HFFc6 (cell line): ENCODE measurements at regions not wholly inside any gene's neighbourhood (a gene's known extent, or its start where the extent isn't known, plus 50 kb on each side); places are given as distances from the start of the nearest gene placed in this dataset.

Experiments
- DNase-seq: peaks from one replicate; pipeline ENCODE4 v3.0.0-alpha.2; 2018
- H3K27ac Mint-ChIP-seq: 2 replicates; pipeline ENCODE4 v1.8.0; 2020; ENCODE audit warnings: mild to moderate bottlenecking, mixed read lengths
- H3K27me3 Mint-ChIP-seq: 2 replicates; pipeline ENCODE4 v1.8.0; 2021; ENCODE audit warnings: mild to moderate bottlenecking, moderate library complexity, mixed read lengths; ENCODE audit not compliant: insufficient read depth
- H3K36me3 Mint-ChIP-seq: 2 replicates; pipeline ENCODE4 v1.8.0; 2021; ENCODE audit warnings: low read depth, mixed read lengths
- H3K4me1 Mint-ChIP-seq: 2 replicates; pipeline ENCODE4 v1.8.0; 2020; ENCODE audit warnings: low read depth, mixed read lengths
- H3K4me3 Mint-ChIP-seq: 2 replicates; pipeline ENCODE4 v1.8.0; 2020; ENCODE audit warnings: mild to moderate bottlenecking, moderate library complexity, mixed read lengths
- H3K9me3 Mint-ChIP-seq: 2 replicates; pipeline ENCODE4 v1.8.0; 2020; ENCODE audit warnings: mild to moderate bottlenecking, mixed read lengths
- CTCF ChIP-seq: fragments of 200-600 bp; sonication (generic); IDR thresholded peaks from 2 replicates; pipeline ENCODE4 v1.5.0; 2021; ENCODE audit warnings: antibody characterized with exemption, mild to moderate bottlenecking

- no peak for TF ChIP-seq CTCF
- Mint-ChIP-seq H3K27me3 (no peaks in the 10 kb centered on the region), H3K27ac (no peak overlapping the region), H3K4me3 (no peak overlapping the region), H3K36me3 (no peaks in the 10 kb centered on the region), H3K9me3 (peaks cover 18% of the 10 kb centered on the region), H3K4me1 (no peaks in the 10 kb centered on the region)
- DNase-seq = no peak
Observed at GRCh38 chr18:54035927-54036326, 188.5 kb downstream of the MBD2 start.

- no peaks in the 10 kb centered on the region for H3K4me1 Mint-ChIP-seq
- no peaks in the 10 kb centered on the region for H3K36me3 Mint-ChIP-seq
- H3K27ac Mint-ChIP-seq = no peak overlapping the region
- DNase-seq = no peak
- peaks cover 13% of the 10 kb centered on the region for H3K9me3 Mint-ChIP-seq
- no peaks in the 10 kb centered on the region for H3K27me3 Mint-ChIP-seq
- H3K4me3 Mint-ChIP-seq = no peak overlapping the region
- TF ChIP-seq CTCF = no peak
Observed at GRCh38 chr18:54033052-54033451, 191.4 kb downstream of the MBD2 start.

DNA sequence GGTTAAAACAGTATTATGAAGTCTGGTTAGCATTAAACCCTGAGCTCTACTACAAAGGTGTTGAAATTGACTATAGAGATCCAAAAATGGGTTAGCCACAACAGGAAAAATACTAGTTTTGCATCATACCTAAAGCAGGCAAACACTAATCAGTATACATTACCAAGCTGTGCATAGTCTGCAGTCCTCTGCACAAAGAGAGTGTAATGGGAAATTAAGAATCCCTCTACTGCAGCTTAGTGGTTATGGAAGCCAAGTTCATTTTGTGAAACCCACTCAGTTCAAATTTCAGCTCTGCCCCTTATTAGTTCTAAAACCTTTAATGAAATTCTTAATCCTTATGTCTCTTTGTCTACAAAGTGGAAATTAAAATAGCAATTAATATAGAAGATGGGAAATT is 192.1 kb downstream of the MBD2 start:
- no peak for DNase-seq
- Mint-ChIP-seq H3K27ac (no peak overlapping the region), H3K4me3 (no peak overlapping the region), H3K9me3 (peaks cover 13% of the 10 kb centered on the region; the same call in 1 of the 2 replicates), H3K36me3 (no peaks in the 10 kb centered on the region), H3K4me1 (no peaks in the 10 kb centered on the region), H3K27me3 (no peaks in the 10 kb centered on the region)
- TF ChIP-seq CTCF = no peak

- H3K4me3 Mint-ChIP-seq = no peak overlapping the region
Observed at GRCh38 chr18:54031243-54031642, 193.2 kb downstream of the MBD2 start.

DNA sequence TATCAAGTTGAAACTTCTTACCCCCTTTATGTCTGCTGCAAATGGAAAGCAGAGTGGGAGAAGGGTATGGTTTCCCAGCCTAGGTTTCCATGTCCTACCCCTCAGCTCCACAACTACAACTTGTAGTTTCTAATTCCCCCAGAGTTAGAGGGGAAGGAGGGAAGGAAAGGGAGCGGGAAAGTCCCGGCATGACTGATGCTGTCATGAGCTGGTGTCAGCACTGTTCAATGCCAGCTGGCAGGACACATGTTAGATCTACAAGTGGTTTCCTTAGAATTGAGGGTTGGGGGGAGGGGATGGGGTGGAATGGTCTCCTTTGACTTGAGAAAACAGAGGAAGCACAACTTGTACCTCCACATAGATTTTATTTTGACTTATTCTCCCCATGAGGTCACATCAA is 194.0 kb downstream of the MBD2 start:
- no peak for TF ChIP-seq CTCF
- Mint-ChIP-seq H3K9me3 (peaks cover 8% of the 10 kb centered on the region; the same call in 1 of the 2 replicates), H3K27me3 (no peaks in the 10 kb centered on the region), H3K27ac (no peak overlapping the region), H3K4me1 (no peaks in the 10 kb centered on the region), H3K36me3 (no peaks in the 10 kb centered on the region), H3K4me3 (no peak overlapping the region)
- DNase-seq = no peak

More at GRCh38 chr18:54031243-54031642, 193.2 kb downstream of the MBD2 start:
- no peak for DNase-seq
- Mint-ChIP-seq H3K36me3 (no peaks in the 10 kb centered on the region), H3K9me3 (peaks cover 9% of the 10 kb centered on the region; the same call in 1 of the 2 replicates), H3K27me3 (no peaks in the 10 kb centered on the region), H3K4me1 (no peaks in the 10 kb centered on the region), H3K27ac (no peak overlapping the region)
- no peak for TF ChIP-seq CTCF

GRCh38 chr18:54023471-54023870 is 201.0 kb downstream of the MBD2 start:
- DNase-seq = no peak
- peaks cover 15% of the 10 kb centered on the region for H3K9me3 Mint-ChIP-seq
- no peaks in the 10 kb centered on the region for H3K27me3 Mint-ChIP-seq

More at GRCh38 chr18:54023471-54023870, 201.0 kb downstream of the MBD2 start:
- Mint-ChIP-seq H3K4me3 (no peak overlapping the region), H3K27ac (no peak overlapping the region), H3K4me1 (no peaks in the 10 kb centered on the region), H3K36me3 (no peaks in the 10 kb centered on the region)
- no peak for TF ChIP-seq CTCF
